ENCODE measurements at regions not wholly inside any gene's neighbourhood (a gene's known extent, or its start where the extent isn't known, plus 50 kb on each side); places are given as distances from the start of the nearest gene placed in this dataset.

- TF ChIP-seq CTCF (IDR thresholded peaks at IDR 0.05) (no peak), EZH2 (IDR thresholded peaks at IDR 0.05; ENCODE audit: borderline replicate concordance, insufficient read depth, low read depth, low read length, poor library complexity, severe bottlenecking) (no peak)
Observed at GRCh38 chr20:51162015-51162414, 139.1 kb upstream of the KCNG1 start.
